EH (cell line): ENCODE measurements at regions not wholly inside any gene's neighbourhood (a gene's known extent, or its start where the extent isn't known, plus 50 kb on each side); places are given as distances from the start of the nearest gene placed in this dataset.

Source experiments
- DNase-seq: peaks from one replicate; pipeline ENCODE4 v3.0.0-alpha.2; 2015; ENCODE audit warnings: low read depth

DNA sequence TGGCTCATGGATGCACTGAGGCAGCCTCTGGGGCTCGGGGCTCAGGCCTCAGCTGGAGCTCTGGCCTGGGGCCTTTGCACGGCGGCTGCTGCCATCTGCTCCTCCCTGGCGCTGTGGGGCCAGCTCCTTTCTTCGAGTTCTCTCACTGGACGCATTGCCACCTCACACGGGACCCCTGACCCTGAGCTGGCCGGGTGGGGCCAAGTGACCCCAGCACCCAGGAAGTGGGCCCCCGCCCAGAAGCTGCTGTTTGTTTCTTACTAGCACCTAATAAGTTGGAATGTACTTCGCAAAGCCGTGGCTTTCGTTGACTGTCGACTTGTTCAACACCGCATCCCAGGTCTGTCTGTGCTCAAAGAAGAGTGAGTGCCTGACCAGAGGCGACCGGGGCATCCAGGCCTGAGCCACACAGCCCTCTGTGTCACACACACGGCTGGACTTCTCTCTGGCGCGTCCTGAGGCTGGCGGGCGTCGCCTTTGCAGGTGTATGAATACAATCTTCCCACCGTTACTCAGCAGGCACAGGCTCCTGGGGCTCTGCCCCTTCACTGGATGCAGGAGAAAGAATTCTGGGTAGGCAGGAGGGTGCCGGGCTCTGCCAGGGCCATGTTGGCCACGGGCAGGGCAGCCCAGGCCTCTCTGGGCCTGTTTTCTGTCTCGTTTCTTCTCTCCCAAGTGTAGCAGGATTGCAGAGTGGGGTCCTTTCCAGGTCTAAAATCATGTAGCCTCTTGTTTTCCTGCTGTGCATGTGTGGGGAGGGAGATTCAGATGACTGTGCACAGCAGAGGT lies 112.9 kb downstream of the DLL1 start:
- no peak for DNase-seq

DNA sequence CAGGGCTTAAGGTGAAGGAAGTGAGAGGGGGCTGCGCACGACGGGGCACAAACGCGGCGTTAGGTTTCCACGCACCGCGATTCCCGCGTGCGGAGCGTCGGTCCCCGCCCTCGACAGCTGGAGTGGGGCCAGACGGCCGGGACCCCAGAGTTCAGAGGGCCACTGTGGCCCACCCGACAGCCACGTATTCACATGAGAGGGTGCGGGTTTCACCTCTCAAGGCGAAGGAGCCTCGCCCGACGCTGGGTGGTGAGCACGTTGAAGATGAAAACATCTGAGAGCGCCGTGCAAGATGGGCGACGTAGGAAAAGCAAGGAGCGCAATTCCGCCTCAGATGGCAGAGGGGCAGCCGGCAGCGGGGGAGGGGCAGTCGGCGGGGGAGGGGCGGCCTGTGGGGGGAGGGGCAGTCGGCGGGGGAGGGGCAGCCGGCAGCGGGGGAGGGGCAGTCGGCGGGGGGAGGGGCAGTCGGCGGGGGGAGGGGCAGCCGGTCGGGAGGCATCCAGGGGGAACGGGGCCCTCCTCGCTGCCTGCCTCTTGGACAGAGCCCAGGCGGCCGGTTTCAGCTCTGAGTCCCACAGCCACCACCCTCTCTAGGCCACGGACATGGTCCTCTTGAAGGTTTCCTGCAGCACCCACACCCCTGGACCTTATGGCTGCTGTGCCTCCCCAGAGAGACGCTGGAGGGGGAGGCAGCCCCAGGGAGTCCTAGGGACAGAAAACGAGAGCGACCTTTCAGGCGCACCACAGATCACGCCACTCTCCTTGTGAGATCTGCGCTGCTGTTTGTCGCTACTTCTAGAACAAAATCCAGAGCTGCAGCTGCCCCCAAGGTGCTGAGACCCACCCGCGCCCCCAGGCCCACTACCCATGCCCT lies 113.7 kb downstream of the DLL1 start:
- peak; percentile 2 for DNase-seq

DNA sequence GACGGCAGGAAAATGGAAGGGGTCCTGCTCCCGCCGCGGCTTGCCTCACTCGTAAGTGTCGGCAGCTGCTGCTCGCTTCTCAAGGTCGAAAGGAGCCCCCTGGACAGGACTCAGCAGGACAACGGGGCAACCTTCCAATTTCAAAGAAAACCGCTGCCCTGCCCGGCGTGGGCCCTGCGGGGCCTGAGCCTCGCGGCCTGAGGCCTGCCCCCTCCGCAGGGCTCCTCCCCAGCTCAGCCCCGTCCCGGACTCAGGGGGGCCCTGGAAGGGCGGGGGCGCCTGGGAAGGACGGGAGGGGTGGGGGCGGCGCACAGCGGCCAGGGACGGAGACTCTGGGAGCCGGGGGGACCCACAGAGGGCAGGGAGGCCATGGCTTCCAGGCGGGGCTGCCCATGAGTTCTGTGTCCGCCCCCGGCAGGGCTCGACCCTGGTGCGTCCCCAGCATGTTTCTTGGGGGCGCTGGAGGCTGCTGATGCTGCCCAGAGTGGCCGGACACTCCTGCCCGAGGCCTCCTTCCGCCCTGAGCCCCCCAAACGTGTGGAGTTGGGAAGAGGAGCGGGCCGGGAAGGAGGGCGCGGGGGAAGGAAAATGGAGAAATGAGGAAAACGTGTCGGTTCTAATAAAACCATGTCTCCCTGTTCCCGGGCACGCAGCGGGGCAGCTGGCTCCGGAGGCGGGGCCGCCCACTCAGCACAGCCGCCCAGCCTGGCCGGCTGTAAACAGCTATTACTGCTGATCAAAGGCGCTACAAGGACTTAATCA lies 114.6 kb downstream of the DLL1 start:
- DNase-seq = no peak

DNA sequence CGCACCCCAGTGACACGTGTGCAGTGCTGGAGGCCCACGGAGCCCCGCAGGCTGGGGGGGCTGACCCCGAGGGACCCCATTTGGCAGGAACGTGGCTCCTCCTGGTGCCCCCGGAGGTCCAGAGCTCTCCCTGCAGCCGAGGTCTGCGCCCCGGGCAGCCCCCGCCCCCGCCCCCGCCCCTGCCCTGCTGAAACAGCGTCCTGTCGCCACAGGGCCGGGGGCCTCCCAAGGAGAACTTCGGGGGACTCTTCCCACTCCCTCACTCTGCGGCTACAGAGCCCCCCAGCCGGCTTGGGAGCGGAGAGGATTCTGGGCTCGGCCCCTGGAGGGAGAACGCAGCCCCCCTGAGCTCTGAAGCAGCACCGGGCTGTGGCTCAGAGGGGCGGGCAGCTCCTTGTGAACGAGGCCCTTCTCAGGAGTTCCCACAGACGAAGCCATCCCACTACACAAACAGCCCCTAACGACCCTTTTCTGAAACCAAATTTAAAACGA lies 115.2 kb downstream of the DLL1 start:
- DNase-seq = no peak

DNA sequence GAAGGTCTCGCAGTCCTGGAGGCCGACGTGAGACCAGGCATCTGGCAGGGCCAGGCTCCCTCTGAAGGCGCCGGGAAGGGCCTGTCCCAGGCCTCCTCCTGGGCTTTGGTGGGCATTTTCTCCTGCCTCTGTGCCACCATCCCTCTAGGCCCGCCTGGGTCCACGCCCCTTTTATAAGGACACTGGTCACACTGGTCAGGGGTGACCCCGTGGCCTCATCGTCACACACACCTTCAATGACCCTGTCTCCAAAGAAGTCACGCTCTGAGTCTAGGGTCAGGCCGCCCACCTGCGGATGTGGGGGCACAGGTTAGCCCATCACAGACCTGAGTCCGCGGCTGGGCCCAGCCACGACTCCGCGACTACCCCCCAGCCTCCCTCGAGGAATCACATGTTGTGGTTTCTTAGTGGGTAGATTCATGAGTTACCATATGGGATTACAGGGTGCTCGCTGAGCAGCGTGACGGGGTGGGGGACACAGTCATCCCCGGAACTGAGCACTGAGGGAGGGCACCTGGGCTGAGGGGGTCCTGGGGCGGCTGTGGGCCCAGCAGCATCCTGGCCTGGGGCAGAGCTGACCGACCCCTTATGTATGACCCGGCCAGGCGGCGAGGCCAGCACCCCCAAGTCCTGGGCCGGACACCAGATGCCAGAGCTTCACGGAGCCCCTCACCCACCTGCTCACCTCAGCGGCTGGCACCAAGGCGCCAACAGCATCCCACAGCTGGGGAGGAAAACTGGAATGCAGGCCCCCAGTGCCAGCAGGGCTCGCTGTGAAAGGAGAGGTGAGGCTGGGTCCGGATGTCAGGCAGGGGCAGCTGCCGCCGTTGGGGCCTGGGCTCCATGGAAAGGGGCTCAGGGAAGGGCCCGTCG lies 115.9 kb downstream of the DLL1 start:
- DNase-seq = no peak

DNA sequence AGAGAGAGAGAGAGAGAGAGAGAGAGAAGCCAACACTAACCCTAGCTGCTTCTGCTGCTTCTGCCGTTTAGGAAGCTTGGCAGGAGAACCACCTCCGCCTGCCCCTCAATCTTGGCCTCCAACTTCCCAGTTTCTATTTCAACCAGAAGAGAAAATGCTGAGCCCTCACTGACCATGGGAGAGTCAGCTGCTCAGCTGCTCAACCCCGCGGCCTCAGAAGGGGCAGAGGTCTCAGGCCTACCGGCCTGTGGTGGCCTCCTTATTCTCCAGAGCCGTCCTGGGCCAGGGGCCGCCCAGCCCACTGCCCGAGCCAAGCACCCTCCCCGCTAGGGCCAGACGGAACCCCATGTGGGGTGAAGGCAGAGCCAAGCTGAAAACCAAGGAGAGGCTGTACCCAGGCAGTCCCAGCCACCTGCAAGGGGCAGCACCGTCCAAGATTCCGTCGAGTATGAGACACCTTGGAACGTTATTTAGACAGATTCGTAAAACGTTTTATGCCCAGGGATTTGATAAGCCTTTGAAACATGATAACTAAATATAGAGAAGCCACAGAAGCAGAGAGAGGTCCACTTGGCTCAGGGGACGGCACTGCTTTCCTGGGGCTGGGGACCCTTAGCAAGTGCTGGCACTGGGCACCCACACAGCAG lies 116.6 kb downstream of the DLL1 start:
- no peak for DNase-seq

DNA sequence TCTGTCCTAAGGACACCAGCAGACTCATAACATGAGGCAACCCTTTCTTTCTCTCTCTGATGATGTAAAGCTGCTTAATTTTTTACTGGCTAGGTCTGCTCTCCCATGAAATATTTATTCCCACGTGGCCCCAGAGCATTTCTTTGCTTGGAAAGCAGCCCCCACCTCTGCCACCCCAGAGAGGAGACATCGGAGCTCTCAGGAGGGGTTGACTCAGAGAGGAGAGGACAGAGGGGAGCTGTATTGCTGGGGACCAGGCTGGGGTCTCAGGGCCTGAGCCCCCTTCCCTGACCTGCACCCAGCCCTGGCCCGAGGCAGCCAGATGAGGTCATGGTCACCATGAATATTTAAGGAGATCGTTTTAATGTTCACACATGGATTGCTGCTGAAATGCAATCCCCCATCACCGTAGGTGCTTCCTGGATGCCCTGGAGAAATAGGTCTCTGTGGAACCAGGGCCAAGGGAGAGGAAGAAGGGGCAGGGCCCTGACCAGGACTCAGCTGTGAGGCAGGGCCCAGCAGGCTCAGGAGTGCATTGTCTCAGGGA lies 117.5 kb downstream of the DLL1 start:
- DNase-seq = no peak

DNA sequence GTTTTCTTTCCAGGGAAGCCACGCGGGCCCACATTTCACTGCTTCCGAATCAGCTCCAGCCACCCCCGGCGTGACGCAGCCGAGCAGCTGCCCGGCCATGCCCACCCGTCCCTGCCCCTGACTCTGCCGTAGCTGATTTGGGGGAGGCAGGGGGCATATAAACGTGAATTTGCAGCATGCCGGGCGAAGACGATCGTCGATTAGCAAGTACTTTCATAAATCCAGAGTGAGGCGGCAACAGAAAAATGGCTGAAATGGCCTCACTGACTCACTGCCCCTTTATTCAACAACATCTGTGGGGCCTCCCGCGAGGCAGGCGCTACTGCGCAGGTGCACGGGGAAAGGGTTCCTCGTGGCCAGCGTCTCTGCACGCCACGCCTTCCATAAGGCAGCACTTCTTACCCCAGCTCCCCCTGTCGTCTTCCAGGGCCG lies 118.0 kb downstream of the DLL1 start:
- no peak for DNase-seq

DNA sequence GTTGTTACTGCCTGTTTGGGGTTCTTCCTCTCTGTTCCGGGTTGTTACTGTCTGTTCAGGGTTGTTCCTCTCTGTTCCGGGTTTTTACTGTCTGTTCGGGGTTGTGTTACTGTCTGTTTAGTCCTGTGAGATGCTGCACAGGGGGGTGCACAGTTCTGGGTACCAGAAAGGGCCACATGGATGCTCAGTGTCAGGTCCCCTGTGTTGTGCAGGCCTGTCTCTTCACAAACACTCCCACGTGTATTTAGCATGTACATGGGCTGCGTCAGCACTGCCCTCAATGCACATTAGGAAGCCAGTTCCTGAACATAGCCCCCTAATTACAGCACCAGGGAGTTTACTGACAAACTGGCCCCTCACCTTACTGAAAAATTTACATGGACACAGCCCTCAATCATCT lies 118.5 kb downstream of the DLL1 start:
- DNase-seq = no peak

DNA sequence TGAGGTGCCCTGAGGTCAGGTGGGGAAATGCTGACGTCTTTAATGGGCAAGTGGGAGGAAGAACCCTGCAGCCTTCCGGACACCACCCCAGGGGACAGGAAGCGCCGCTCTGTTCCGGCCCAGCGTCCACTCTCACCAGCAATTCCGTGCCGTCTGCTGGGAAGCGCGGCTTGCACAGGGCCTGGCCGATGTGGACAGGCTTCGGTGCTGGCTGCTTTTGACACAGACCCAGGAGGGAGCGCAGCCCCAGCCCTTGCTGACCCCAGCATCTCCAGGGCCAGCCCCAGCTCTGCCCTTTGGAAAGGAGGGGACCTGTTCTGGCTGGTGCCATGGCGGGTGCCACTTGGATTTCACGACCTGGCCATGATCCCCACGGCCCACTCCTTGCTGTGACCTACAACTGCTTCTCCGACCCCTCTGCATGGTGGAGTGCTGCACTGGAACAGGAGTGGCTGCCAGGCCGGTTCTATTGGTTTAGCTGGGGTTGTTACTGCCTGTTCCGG lies 123.2 kb downstream of the DLL1 start:
- DNase-seq = no peak

DNA sequence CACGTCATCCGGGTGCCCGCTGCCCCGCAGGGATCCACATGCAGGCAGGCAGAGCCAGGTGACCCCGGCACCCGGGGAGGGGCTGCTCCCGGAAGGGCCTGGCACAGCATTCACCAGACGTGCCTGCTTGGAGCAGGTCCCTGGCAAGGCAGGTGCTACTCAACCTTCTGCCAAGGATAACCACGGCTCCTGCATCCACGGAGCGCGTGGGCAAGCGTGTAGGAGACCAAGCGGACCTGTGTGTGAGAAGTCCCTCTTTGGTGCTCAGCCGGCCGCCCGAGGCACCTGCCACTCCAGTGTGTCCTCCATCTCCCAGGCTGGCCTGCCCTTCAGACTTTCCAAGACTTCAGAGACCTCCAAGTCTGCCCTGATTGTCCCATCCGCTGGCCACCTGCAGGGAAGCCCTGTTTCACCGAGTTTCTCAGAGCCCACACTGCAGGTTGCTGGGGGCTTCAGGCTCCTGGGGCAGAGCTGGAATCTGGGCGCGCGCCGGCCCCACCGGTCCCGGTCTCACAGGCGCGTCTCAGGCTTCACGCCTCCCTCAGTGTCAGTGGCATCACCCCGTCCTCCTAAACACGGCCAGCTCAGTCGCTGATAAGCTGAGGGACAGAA lies 124.3 kb downstream of the DLL1 start:
- DNase-seq = no peak

DNA sequence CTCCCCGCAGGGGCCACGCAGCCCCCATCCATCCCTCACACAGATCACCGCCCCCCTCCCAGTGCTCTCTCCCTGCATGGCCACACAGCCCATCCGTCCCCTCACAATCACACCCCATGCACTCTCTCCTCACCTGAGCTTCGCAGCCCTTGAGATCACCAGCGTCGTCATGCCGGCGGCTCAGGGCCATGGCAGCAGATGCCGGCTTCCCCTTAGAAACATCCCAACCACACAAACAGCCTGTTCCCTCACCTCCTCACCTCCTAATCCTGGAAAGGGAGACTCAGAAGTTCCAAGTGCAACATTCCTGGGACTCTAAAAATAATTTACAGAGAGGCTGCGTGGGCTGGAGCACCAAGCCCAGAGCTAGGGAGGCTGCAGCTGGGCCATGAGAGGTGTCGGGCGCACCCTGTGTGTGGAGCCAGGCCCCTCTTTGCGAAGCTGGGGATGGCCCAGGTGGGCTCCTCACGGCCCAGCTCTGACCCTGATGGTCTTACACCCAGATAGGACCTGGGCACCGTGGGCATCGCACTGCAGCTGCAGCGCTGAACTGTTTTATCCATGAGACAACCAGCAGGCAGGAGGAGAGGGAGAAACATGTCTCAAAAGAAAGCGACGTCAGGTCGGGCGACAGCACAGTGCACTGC lies 125.3 kb downstream of the DLL1 start:
- no peak for DNase-seq

DNA sequence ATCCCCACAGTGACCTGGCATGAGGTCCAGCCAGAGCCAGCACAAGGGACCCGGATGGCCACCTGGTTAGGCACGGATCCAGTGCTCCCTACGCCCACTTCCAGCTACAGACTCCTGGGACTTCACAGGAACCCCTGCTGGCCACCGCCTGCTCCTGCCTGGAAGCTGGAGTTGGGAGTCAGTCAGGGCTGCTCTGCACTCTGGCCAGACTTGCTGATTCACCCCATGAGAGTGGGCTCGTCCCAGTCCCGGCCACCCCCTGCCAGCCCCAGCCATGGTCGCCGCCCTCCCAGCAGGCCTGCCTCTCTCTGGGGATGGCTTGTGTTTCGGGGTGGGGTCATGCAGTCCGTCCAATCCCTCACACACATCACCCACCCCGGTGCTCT lies 125.8 kb downstream of the DLL1 start:
- DNase-seq = no peak

DNA sequence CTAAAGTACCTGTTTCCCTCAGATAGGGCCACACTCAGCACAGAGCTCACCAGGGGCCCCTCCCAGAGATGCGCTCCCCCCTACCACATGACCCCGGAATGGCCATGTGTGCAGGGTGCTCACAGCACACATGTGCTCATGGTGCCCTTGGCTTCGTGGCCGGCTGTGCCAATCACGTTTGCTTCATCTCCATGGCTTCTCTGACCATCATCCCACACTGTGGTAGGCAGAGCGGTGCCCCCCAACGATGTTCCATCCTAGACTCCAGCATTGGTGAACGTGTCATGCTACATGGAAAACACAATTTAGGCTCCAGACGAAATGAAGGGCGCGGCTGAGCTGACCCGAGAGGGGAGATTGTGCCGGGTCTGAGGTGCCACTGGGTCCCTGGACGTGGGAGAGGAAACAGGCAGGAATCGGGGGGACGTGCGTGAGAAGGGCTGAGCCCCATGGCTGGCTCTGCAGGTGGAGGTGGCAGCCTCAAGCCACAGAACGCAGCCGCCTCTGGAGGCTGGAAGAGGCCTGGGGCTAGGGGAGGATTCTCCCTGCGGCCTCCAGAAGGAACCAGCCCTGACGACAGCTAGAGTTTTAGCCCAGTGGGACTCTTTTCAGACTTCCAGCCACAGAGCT lies 126.5 kb downstream of the DLL1 start:
- no peak for DNase-seq

DNA sequence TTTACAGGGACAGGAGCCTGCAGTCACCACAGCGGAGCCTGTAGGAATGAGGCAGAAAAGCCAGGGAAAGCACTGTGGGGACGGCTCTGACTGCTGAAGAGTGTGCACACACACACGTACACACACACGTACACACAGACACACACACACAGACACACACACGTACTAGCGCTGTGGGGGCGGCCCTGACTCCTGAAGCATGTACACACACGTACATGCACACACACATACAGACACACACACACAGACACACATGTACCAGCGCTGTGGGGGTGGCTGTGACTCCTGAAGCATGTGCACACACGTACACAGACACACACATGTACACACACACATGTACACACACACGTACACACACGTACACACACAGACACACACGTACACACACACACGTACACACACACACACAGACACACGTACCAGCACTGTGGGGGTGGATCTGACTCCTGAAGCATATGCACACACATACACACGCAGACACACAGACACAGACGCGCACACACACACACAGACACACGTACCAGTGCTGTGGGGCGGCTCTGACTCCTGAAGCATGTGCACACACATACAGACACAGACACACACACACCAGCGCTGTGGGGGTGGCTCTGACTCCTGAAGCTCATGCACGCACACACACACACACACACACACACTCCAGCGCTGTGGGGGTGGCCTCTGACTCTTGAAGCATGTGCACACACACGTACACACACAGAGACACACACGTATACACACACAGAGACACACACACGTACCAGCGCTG lies 127.3 kb downstream of the DLL1 start:
- no peak for DNase-seq

DNA sequence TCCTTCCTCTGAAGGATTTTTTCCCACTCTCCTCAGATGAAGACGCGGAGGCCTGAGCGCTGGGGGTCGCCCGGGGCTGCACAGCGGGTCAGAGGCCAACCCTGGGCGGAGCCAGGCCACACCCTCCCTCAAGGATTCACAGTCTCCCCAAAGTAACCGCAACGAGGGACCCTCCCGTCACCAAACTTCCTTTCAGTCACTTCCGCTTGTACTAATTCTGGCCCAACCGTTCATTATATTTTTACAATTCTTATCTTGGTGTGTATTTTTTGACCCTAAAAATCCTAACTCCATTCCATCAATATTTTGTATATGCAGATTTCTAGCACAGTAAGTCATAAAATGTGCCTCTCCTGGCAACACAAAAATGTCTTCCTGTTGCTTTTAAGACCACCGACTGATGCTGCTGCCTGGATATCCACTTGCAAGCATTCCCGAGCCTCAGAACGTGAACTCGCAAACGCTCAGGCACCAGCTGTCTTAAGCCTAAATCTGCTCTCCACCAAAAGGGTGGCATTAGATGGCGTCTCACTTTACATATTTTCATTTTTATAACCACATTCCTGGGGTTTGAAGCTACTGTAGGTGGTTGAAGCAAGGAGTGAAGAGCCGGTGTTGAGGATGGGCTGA lies 128.0 kb downstream of the DLL1 start:
- DNase-seq = no peak

DNA sequence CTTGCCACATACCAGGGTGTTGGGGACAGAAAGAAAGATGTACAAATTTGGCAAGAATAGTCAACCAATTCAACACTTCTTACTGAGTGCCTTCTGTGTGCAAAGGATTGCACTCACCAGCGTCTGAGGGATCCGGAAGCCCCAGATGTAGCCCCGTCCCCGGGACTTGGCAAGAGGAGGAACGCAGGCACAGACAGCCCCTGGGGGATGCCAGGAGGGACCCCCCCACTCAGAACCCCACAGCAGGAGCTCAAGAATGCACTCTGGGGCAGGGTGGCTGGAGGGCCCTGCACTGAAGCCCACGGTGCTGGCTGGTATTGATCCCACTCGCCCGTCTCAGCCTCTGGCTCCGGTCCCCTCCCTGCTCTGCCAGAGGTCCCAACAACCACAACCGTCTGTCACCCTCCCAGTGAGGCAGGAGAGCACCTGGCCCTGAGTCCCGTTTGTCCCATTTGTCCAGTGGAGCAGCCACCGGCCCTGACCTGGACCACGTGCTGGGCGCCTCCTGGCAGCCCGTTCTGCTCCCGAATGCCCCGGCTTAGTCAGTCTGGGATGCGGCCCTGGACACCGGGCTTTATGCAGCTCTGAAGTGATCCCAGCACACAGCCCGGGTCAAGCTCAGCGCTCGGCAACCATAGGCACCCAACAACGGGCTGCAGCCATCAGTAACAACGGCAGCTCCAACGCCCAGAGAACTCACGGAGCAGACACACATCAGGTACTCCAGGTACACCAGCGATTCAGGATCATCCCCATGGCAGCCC lies 128.7 kb downstream of the DLL1 start:
- DNase-seq = no peak
